Lower leg skin (tissue), 4 donors: ENCODE measurements at regions not wholly inside any gene's neighbourhood (a gene's known extent, or its start where the extent isn't known, plus 50 kb on each side); places are given as distances from the start of the nearest gene placed in this dataset.

Experiments used
- DNase-seq, 2 donors: peaks; one replicate each; pipeline ENCODE4 v3.0.0-alpha.2; 2019; ENCODE audit warnings: low spot score in 2 of 2
- H3K4me3 ChIP-seq: fragments of 200-600 bp; sonication (generic); 2 replicates; pipeline ENCODE4 v1.5.1; 2017; ENCODE audit warnings: mild to moderate bottlenecking, low read depth; ENCODE audit not compliant: poor library complexity, severe bottlenecking
- CTCF ChIP-seq, 3 donors: fragments of 450-650 bp; IDR thresholded peaks; one replicate each; pipeline ENCODE4 v1.5.1; 2016; ENCODE audit warnings: antibody characterized with exemption in 3 of 3, mild to moderate bottlenecking in 3 of 3, moderate library complexity in 2 of 3
- POLR2A ChIP-seq, 2 donors: fragments of 450-650 bp; IDR thresholded peaks; one replicate each; pipeline ENCODE4 v1.6.1; 2016 to 2017; ENCODE audit warnings: antibody characterized with exemption in 2 of 2, mild to moderate bottlenecking in 1 of 2, moderate library complexity in 1 of 2
- WGBS, 2 donors: methylation state at CpG; one replicate each; pipeline ENCODE4 v1.1.5; 2018; 5-methylcytosine and 5-hydroxymethylcytosine counted together
- intact Hi-C: fragments of 100-400 bp; cut with DNase I; formaldehyde crosslinking; loops from one replicate; pipeline ENCODE4 v1.15.0; 2023; ENCODE audit warnings: low total_unique reads

- H3K4me3 ChIP-seq: no peak overlapping the region
- WGBS, 2 donors: 50 to 54% methylated on average over 7 of the region's 7 CpGs
- intact Hi-C loops: loop anchor here (5.0 kb wide), 1 partner anchor 831 kb away; no protein-coding TSS in a partner anchor
- DNase-seq: peak in 1 of 2 donors; percentile 45
- no peak for TF ChIP-seq POLR2A (IDR thresholded peaks at IDR 0.05)
- peak in 1 of 3 donors; percentile 70 for TF ChIP-seq CTCF (IDR thresholded peaks at IDR 0.05)
These were observed 355.3 kb downstream of the TOX3 start for GRCh38 chr16:52191531-52192134.

DNA sequence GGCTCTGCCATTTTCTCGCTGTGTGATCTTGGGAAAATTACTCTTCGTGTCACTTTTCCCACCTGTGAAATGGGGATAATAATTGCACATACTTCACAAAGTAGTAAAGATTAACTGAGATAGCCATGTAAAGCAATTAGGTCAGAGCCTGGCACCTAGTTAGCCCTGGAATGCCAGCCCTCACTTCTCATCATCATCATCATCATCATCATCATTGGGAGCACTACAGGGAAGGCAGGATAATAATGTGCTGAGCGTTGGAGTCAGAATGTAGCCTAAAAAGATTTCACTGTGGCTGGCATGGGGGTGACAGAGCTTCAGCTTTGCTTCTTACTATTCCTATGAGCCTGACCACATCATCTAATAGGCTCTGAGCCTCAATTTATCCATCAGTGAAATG is 362.6 kb downstream of the TOX3 start:
- WGBS, 2 donors: 74 to 82% methylated on average over 3 of the region's 3 CpGs
- TF ChIP-seq POLR2A (IDR thresholded peaks at IDR 0.05) (no peak), CTCF (IDR thresholded peaks at IDR 0.05) (no peak)
- no peak for DNase-seq
- H3K4me3 ChIP-seq: no peak overlapping the region
- intact Hi-C loops: no loop called here

- intact Hi-C loops: no loop called here
- WGBS, 2 donors: 63 to 82% methylated on average over 2 of the region's 2 CpGs
- TF ChIP-seq POLR2A (IDR thresholded peaks at IDR 0.05) (no peak), CTCF (IDR thresholded peaks at IDR 0.05) (no peak)
- H3K4me3 ChIP-seq: no peak overlapping the region
- DNase-seq: no peak
These were observed 364.1 kb downstream of the TOX3 start for GRCh38 chr16:52182840-52183239.

- no peak for DNase-seq
- TF ChIP-seq POLR2A (IDR thresholded peaks at IDR 0.05): no peak
- TF ChIP-seq CTCF (IDR thresholded peaks at IDR 0.05): no peak
- intact Hi-C loops: no loop called here
- no peak overlapping the region for H3K4me3 ChIP-seq
- 72 to 82% methylated on average over 2 of the region's 2 CpGs for WGBS, 2 donors
These were observed 372.8 kb downstream of the TOX3 start for GRCh38 chr16:52174168-52174567.

DNA sequence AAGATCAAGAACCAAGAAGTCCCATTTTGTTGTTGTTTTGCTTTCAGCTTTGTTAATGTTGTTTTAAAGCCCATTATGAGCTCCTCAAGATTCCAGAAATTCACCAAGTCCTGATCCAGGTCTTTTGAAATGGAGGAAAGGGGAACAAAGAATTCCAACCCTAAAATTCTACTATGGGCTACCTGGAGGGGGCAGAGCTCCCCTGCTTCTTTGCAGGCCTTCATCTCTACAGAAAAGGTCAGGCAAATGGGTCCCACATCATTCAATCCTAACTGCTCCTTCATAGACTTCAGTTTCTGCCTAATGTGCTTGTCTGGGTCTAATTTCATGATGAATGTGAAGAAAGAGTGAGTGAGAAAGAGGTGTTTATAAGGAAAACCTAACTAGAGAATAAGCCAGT is 375.5 kb downstream of the TOX3 start:
- no peak overlapping the region for H3K4me3 ChIP-seq
- intact Hi-C loops: no loop called here
- no peak for DNase-seq
- no peak for TF ChIP-seq POLR2A (IDR thresholded peaks at IDR 0.05)
- TF ChIP-seq CTCF (IDR thresholded peaks at IDR 0.05): no peak

DNA sequence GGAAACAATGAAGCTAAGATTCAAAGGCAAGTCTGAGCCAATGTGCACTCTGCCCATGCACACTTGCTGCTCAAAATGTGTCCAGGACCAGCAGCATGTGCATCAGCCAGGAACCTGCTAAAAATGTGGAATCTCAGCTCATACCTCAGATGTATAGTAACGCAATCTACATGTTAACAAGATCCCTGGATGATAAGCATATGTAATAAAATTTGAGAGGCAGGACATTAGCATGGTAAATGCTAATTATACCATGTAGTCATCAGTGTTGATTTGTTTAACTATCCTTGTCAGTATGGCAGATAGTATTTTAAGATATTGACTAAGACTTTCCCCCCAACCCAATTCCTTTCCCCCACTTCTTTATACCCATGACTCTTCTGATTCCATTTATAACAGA is 379.6 kb downstream of the TOX3 start:
- intact Hi-C loops: no loop called here
- 29 to 48% methylated on average over 1 of the region's 1 CpG for WGBS, 2 donors
- no peak overlapping the region for H3K4me3 ChIP-seq
- no peak for TF ChIP-seq POLR2A (IDR thresholded peaks at IDR 0.05)
- TF ChIP-seq CTCF (IDR thresholded peaks at IDR 0.05): no peak
- no peak for DNase-seq
